ENCODE measurements at regions not wholly inside any gene's neighbourhood (a gene's known extent, or its start where the extent isn't known, plus 50 kb on each side); places are given as distances from the start of the nearest gene placed in this dataset.

- no peak for DNase-seq
These were observed 155.9 kb upstream of the SHB start for GRCh38 chr9:38224941-38225340.

GRCh38 chr9:38216572-38216971, 147.5 kb upstream of the SHB start:
- no peak for DNase-seq

GRCh38 chr9:38215465-38215864, 146.4 kb upstream of the SHB start:
- DNase-seq: no peak

GRCh38 chr9:38214432-38214831, 145.4 kb upstream of the SHB start:
- no peak for DNase-seq

- no peak for DNase-seq
These were observed 144.7 kb upstream of the SHB start for GRCh38 chr9:38213631-38214299.

GRCh38 chr9:38212016-38212415, 143.0 kb upstream of the SHB start:
- DNase-seq: no peak

- DNase-seq: no peak
These were observed 142.0 kb upstream of the SHB start for GRCh38 chr9:38211002-38211401.

- DNase-seq: no peak
These were observed 139.3 kb upstream of the SHB start for GRCh38 chr9:38208206-38208901.

GRCh38 chr9:38207247-38207778, 138.3 kb upstream of the SHB start:
- DNase-seq: no peak

GRCh38 chr9:38205279-38205678, 136.3 kb upstream of the SHB start:
- DNase-seq: no peak

GRCh38 chr9:38202336-38202938, 133.4 kb upstream of the SHB start:
- DNase-seq: no peak

- no peak for DNase-seq
These were observed 132.8 kb upstream of the SHB start for GRCh38 chr9:38201844-38202243.

GRCh38 chr9:38200431-38200830, 131.4 kb upstream of the SHB start:
- DNase-seq: no peak

- no peak for DNase-seq
These were observed 129.1 kb upstream of the SHB start for GRCh38 chr9:38198140-38198539.

- no peak for DNase-seq
These were observed 127.7 kb upstream of the SHB start for GRCh38 chr9:38196714-38197113.

GRCh38 chr9:38195737-38196161, 126.7 kb upstream of the SHB start:
- DNase-seq: no peak

- no peak for DNase-seq
These were observed 125.8 kb upstream of the SHB start for GRCh38 chr9:38194870-38195269.

- no peak for DNase-seq
These were observed 123.8 kb upstream of the SHB start for GRCh38 chr9:38192731-38193265.

GRCh38 chr9:38186404-38187115, 117.5 kb upstream of the SHB start:
- no peak for DNase-seq

GRCh38 chr9:38185647-38186403, 116.8 kb upstream of the SHB start:
- DNase-seq: no peak

- DNase-seq: no peak
These were observed 115.1 kb upstream of the SHB start for GRCh38 chr9:38183994-38184568.

GRCh38 chr9:38182321-38182720, 113.3 kb upstream of the SHB start:
- DNase-seq: peak; percentile 48
